Uterus (tissue), 3 donors: ENCODE measurements at regions not wholly inside any gene's neighbourhood (a gene's known extent, or its start where the extent isn't known, plus 50 kb on each side); places are given as distances from the start of the nearest gene placed in this dataset.

ENCODE experiments used
- DNase-seq, 2 donors: peaks; one replicate each; pipeline ENCODE4 v3.0.0-alpha.2; 2019 to 2020
- H3K27ac ChIP-seq, 2 donors: fragments of 200-600 bp; sonication (generic); 1 replicate in 1 of 2; 2 replicates in 1 of 2; pipeline ENCODE4 v1.5.1; 2016 to 2018
- H3K27me3 ChIP-seq, 2 donors: fragments of 200-600 bp; sonication (generic); one replicate each; pipeline ENCODE4 v1.5.1; 2018 to 2019; ENCODE audit warnings: control low read depth in 1 of 2
- H3K36me3 ChIP-seq, 2 donors: fragments of 200-600 bp; sonication (generic); one replicate each; pipeline ENCODE4 v1.5.1; 2019; ENCODE audit warnings: control low read depth in 1 of 2
- H3K4me1 ChIP-seq, 2 donors: fragments of 200-600 bp; sonication (generic); one replicate each; pipeline ENCODE4 v1.5.1; 2018 to 2019; ENCODE audit warnings: control low read depth in 1 of 2
- H3K4me3 ChIP-seq, 2 donors: fragments of 200-600 bp; sonication (generic); 1 replicate in 1 of 2; 2 replicates in 1 of 2; pipeline ENCODE4 v1.5.1; 2018 to 2019; ENCODE audit warnings: mild to moderate bottlenecking in 1 of 2
- H3K9me3 ChIP-seq, 2 donors: fragments of 200-600 bp; sonication (generic); one replicate each; pipeline ENCODE4 v1.5.1; 2019; ENCODE audit warnings: control low read depth in 1 of 2
- CTCF ChIP-seq, 4 experiments: fragments of 200-600 bp in 2 of 4; fragments of 450-650 bp in 2 of 4; sonication (generic) in 2 of 4; IDR thresholded peaks; one replicate each; pipeline ENCODE4 v1.5.1; 2016 to 2019; ENCODE audit warnings: antibody characterized with exemption in 4 of 4, mild to moderate bottlenecking in 2 of 4, moderate library complexity in 1 of 4
- POLR2A ChIP-seq, 2 donors: fragments of 450-650 bp; IDR thresholded peaks; one replicate each; pipeline ENCODE4 v1.6.1; 2016; ENCODE audit warnings: antibody characterized with exemption in 2 of 2, mild to moderate bottlenecking in 1 of 2, moderate library complexity in 1 of 2
- intact Hi-C: fragments of 100-400 bp; cut with DNase I; formaldehyde crosslinking; loops from one replicate; pipeline ENCODE4 v1.15.1; 2023; ENCODE audit warnings: low total_unique reads
- donor health status: DM: yes; HTN: yes; CAD: no.

DNA sequence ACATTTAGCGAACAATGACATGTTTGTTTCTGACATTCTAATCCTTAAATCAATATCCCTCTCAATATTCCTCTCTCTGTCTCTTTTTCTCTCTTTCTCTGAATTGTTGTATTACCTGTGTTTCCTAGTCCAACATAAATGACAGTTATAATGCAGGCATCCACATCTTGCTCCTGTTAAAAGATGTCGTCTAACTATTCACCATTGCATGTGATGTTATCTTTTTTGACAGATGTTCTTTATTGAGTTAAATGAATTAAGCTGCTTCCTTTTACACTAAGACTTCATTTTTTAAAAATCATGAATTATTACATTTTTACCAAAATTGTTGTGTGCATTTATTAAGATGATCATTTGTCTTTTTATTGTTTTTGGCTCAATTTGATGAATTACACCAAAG, 527.5 kb downstream of the PRR16 start:
- H3K36me3 ChIP-seq = no peaks in the 10 kb centered on the region
- intact Hi-C loops = no loop called here
- DNase-seq = no peak
- no peak overlapping the region for H3K27ac ChIP-seq
- no peaks in the 10 kb centered on the region for H3K9me3 ChIP-seq
- TF ChIP-seq POLR2A (IDR thresholded peaks at IDR 0.05) (no peak), CTCF (IDR thresholded peaks at IDR 0.05) (no peak)
- no peaks in the 10 kb centered on the region for H3K27me3 ChIP-seq
- H3K4me1 ChIP-seq = no peaks in the 10 kb centered on the region
- H3K4me3 ChIP-seq = no peak overlapping the region

DNA sequence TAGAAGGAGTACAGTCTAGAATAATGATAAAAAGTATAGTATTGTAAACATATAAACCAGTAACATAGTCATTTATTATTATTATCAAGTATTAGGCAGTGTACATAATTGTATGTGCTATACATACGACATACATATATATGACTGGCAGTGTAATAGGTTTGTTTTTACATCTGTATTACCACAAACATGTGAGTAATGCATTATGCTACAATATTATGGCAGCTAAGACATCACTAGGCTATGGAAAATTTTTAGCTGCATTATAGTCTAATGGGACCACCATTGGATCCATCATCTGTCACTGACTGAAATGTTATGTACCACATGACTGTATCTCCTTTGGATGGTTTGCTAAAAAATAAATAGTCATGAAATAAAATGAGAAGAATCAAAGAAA, 530.0 kb downstream of the PRR16 start:
- intact Hi-C loops = no loop called here
- no peak overlapping the region for H3K27ac ChIP-seq

GRCh38 chr5:120999550-120999949, 535.5 kb downstream of the PRR16 start:
- no peaks in the 10 kb centered on the region for H3K9me3 ChIP-seq
- H3K27me3 ChIP-seq = no peaks in the 10 kb centered on the region
- no peaks in the 10 kb centered on the region for H3K36me3 ChIP-seq
- no peak overlapping the region for H3K4me3 ChIP-seq
- no peak for DNase-seq
- H3K4me1 ChIP-seq = no peaks in the 10 kb centered on the region
- H3K27ac ChIP-seq = no peak overlapping the region
- TF ChIP-seq POLR2A (IDR thresholded peaks at IDR 0.05) (no peak), CTCF (IDR thresholded peaks at IDR 0.05) (no peak)
- intact Hi-C loops = no loop called here

More for the DNA sequence above, 530.0 kb downstream of the PRR16 start:
- Histone ChIP-seq H3K36me3 (no peaks in the 10 kb centered on the region), H3K4me1 (no peaks in the 10 kb centered on the region), H3K27me3 (no peaks in the 10 kb centered on the region), H3K9me3 (no peaks in the 10 kb centered on the region), H3K4me3 (no peak overlapping the region)
- TF ChIP-seq POLR2A (IDR thresholded peaks at IDR 0.05) = no peak
- no peak for TF ChIP-seq CTCF (IDR thresholded peaks at IDR 0.05)
- DNase-seq = no peak

DNA sequence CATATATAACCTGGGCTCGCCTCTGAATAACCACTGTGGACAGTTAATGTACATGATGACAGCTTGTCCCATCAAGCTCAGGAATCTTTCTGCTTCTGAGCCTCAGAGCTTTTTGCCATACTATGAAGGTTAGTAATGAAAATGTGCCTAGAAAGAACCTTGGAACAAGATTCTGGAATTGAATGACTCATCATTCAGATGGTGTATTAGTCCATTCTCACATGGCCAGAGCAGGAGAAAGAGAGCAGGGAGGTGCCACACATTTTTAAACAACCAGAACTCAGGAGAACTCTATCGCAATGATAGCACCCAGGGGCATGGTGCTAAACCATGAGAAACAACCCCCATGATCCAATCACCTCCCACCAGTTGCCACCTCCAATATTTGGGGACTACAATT, 542.1 kb downstream of the PRR16 start:
- Histone ChIP-seq H3K36me3 (no peaks in the 10 kb centered on the region), H3K27ac (no peak overlapping the region), H3K27me3 (no peaks in the 10 kb centered on the region), H3K4me1 (no peaks in the 10 kb centered on the region), H3K9me3 (no peaks in the 10 kb centered on the region), H3K4me3 (no peak overlapping the region)
- intact Hi-C loops = no loop called here
- no peak for DNase-seq
- TF ChIP-seq CTCF (IDR thresholded peaks at IDR 0.05) (no peak), POLR2A (IDR thresholded peaks at IDR 0.05) (no peak)

GRCh38 chr5:121008041-121008440, 543.9 kb downstream of the PRR16 start:
- Histone ChIP-seq H3K27ac (no peak overlapping the region), H3K4me3 (no peak overlapping the region), H3K36me3 (no peaks in the 10 kb centered on the region), H3K27me3 (no peaks in the 10 kb centered on the region), H3K9me3 (no peaks in the 10 kb centered on the region), H3K4me1 (no peaks in the 10 kb centered on the region)
- TF ChIP-seq CTCF (IDR thresholded peaks at IDR 0.05) = no peak
- no peak for TF ChIP-seq POLR2A (IDR thresholded peaks at IDR 0.05)
- DNase-seq = no peak
- intact Hi-C loops = no loop called here
